Ectodermal cell (in vitro differentiated cells): ENCODE measurements at regions not wholly inside any gene's neighbourhood (a gene's known extent, or its start where the extent isn't known, plus 50 kb on each side); places are given as distances from the start of the nearest gene placed in this dataset.

ENCODE experiments used
- H3K27ac ChIP-seq: 2 replicates; pipeline ENCODE4 v1.7.0; 2013; ENCODE audit warnings: mild to moderate bottlenecking, low read depth, low read length; ENCODE audit not compliant: insufficient read depth, poor library complexity, severe bottlenecking
- H3K27me3 ChIP-seq: 2 replicates; pipeline ENCODE4 v1.7.0; 2013; ENCODE audit warnings: mild to moderate bottlenecking, low read length; ENCODE audit not compliant: insufficient read depth, control insufficient read depth, poor library complexity, severe bottlenecking
- H3K36me3 ChIP-seq: one replicate; pipeline ENCODE4 v1.7.0; 2013; ENCODE audit warnings: low read length; ENCODE audit not compliant: control insufficient read depth, insufficient read depth
- H3K4me1 ChIP-seq: one replicate; pipeline ENCODE4 v1.7.0; 2013; ENCODE audit warnings: low read length; ENCODE audit not compliant: control insufficient read depth, insufficient read depth
- H3K4me3 ChIP-seq: 2 replicates; pipeline ENCODE4 v1.7.0; 2013; ENCODE audit warnings: low read depth, low read length, control low read depth; ENCODE audit not compliant: insufficient read depth
- H3K9me3 ChIP-seq: 2 replicates; pipeline ENCODE4 v1.7.0; 2013; ENCODE audit warnings: mild to moderate bottlenecking, low read length, moderate library complexity; ENCODE audit not compliant: control insufficient read depth
- WGBS, 2 experiments: methylation state at CpG; one replicate each; pipeline ENCODE4 v1.1.7; 2013; ENCODE audit warnings: missing lambda C conversion rate in 2 of 2; 5-methylcytosine and 5-hydroxymethylcytosine counted together

DNA sequence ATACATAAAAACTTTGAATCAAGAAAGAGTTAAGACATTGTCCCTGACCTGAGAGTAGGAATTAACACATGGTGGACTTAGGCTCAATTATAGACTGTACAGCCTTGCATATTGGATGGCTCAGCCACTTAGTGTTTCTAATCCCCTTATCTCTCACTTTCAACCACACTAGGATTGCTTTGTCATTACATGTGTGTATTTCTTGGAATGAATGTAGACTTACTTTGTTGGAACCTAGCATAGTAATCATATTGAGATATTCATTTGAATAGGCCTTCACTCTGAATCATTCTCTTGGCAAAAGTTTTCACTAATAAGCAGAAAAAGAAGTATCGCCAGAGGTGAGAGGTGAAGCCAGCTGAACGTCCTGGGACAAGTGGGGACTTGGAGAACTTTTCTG is 1973.9 kb upstream of the FLRT2 start:
- Histone ChIP-seq H3K36me3 (no peaks in the 10 kb centered on the region), H3K27ac (no peak overlapping the region), H3K4me1 (no peaks in the 10 kb centered on the region), H3K4me3 (no peak overlapping the region), H3K27me3 (no peaks in the 10 kb centered on the region), H3K9me3 (no peaks in the 10 kb centered on the region)
- WGBS, 2 experiments: 93 to 94% methylated on average over 2 of the region's 2 CpGs

DNA sequence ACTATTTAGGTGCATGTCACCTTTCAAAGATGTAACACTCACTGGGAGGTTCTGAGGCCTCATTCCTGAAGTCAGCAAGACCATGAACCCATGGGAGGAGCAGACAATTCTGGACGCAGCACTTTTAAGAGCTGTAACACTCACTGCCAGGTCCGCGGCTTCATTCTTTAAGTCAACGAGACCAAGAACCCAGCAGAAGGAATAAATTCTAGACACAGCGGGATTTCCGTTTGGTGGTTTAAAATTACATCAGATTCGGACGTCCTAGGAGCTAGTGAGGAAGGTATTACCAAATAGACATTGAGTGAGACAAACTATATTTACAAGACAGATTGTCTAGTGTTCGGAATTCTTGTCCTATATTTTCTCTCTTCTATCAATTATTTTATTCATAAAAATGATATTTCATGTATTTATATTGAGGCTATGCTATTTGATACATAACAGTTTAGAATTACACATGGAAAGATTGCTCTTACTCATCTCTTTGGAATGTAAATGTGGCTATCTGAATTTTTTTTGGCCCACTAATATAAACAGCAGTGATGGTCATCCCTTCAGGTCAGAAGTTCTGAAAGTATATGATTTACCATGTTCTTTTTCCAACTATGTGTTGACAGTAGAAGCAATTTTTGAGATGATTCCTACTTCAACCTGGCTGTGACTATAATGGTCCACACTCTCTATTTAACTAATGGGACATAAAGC is 1973.0 kb upstream of the FLRT2 start:
- no peaks in the 10 kb centered on the region for H3K4me1 ChIP-seq
- H3K27me3 ChIP-seq: no peaks in the 10 kb centered on the region
- H3K27ac ChIP-seq: no peak overlapping the region
- H3K4me3 ChIP-seq: no peak overlapping the region
- 92 to 94% methylated on average over 8 of the region's 9 CpGs for WGBS, 2 experiments
- no peaks in the 10 kb centered on the region for H3K36me3 ChIP-seq
- H3K9me3 ChIP-seq: no peaks in the 10 kb centered on the region

DNA sequence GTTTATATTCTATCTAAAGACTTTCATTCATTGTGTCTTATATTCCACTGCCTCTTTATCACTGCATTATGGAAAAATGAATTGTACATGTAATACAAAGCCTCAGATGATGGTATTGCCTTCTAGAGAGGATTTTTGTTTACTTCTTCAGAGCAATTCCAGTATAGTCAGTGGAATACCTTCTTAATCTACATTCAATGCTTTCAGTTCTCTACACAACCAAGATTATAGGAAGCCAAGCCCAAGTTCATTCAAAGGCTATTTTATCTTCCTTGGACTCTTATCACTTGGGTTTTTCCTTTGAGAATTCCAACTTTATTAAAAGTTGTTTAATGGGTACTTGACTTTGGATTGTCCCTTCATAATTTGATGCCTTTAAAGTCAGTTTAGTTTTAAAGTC is 1971.0 kb upstream of the FLRT2 start:
- no peak overlapping the region for H3K27ac ChIP-seq
- no peaks in the 10 kb centered on the region for H3K4me1 ChIP-seq
- H3K9me3 ChIP-seq: no peaks in the 10 kb centered on the region
- no peak overlapping the region for H3K4me3 ChIP-seq
- no peaks in the 10 kb centered on the region for H3K27me3 ChIP-seq
- no peaks in the 10 kb centered on the region for H3K36me3 ChIP-seq

DNA sequence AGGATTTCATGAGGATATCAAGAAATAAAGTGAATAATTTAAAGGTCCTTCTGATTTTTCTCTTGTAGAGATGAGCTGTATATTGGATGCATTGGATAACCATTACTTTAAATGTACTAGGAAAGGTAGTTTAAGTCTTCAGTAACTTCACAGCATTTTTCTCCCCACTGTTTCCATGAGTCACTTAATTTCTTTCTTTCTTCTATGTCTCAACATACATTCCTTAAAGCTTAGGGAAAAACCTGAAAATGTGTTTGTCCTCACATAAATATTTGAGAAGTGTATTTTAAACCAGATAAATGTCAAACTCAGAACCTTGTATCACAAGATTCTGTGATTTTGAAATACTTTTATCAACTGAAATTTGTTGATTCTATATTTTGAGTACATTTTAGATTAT is 1970.2 kb upstream of the FLRT2 start:
- Histone ChIP-seq H3K36me3 (no peaks in the 10 kb centered on the region), H3K27me3 (no peaks in the 10 kb centered on the region), H3K4me3 (no peak overlapping the region), H3K9me3 (no peaks in the 10 kb centered on the region), H3K4me1 (no peaks in the 10 kb centered on the region), H3K27ac (no peak overlapping the region)

DNA sequence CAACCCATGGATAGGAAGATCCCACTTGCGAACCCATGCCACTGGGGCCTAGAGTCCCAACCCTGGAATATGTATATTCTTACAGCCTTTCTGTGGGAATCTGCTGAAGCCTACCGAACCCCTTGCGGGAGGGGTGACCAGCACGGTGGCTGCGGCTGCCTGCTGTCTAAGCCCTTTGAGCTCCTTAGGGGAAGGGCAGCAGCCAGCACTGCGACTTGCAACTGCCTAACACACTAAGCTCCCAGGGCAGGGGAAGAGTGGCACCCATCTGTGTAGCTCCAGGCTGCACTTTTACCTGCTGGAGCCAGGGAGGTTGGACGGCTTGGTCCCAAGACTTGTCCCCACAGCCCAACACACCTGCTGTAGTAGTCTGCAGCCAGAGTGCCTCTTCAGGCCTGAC is 1968.7 kb upstream of the FLRT2 start:
- Histone ChIP-seq H3K27ac (no peak overlapping the region), H3K4me1 (no peaks in the 10 kb centered on the region), H3K36me3 (no peaks in the 10 kb centered on the region), H3K4me3 (no peak overlapping the region), H3K27me3 (no peaks in the 10 kb centered on the region), H3K9me3 (no peaks in the 10 kb centered on the region)
- 92 to 96% methylated on average over 7 of the region's 7 CpGs for WGBS, 2 experiments

DNA sequence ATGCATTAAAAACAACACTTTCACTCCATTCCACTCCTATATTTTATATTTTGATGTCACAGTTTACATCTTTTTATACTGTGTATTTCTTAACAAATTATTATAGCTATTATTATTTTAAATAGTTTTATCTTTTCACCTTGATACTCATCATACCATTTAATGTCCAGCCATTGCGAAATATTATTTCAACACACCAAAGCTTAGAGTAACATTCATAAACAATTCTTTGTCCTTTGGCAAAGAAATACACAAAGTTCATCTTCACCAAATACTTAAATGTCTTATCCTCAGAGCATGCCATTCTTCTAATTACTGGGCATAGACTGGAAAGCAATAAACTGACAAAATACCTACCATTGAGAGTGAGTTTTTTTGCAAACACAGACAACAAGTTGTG is 1963.4 kb upstream of the FLRT2 start:
- Histone ChIP-seq H3K27ac (no peak overlapping the region), H3K4me3 (no peak overlapping the region), H3K27me3 (no peaks in the 10 kb centered on the region), H3K36me3 (no peaks in the 10 kb centered on the region), H3K4me1 (no peaks in the 10 kb centered on the region), H3K9me3 (no peaks in the 10 kb centered on the region)
- WGBS, 2 experiments: 95 to 96% methylated on average over 1 of the region's 1 CpG

DNA sequence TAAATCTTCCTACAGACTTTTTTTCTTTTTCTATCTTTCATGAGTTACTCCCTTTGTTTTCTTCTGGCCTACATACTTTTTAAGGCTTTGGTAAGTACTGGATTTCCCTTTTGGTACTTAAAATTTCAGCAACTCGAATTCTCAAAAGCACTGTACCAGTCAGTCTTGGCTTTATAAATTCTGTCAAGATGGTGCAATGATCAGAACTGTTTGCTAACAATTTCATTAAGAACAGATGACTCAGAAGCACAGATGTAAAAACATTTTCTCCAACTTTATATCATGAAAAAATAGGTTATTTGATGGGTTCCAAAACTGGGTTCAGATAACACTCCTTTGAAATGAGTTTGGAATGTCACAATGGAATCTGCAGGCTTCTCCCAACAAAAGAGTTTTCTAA is 1961.8 kb upstream of the FLRT2 start:
- Histone ChIP-seq H3K9me3 (no peaks in the 10 kb centered on the region), H3K4me1 (no peaks in the 10 kb centered on the region), H3K36me3 (no peaks in the 10 kb centered on the region), H3K4me3 (no peak overlapping the region), H3K27ac (no peak overlapping the region), H3K27me3 (no peaks in the 10 kb centered on the region)
- WGBS, 2 experiments: 93 to 100% methylated on average over 1 of the region's 1 CpG

DNA sequence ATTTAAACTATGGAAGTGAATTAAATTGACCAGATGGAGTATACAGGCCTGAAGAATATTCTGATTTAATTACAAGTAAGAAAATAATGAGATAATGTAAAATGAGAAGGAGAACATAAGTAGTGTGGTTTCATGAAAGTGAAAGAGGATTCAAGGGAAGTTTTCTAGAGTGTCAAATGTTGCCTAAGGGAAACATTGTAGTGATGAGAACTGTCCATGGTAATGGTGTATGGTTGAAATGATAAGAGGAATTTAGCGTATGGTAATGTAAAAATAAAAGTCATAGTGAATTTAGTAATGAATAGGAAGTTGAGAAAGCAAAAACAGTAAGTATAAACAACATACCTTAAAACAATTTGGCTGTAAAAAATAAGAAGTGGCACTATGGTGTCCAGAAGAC is 1954.6 kb upstream of the FLRT2 start:
- Histone ChIP-seq H3K27me3 (no peaks in the 10 kb centered on the region), H3K4me3 (no peak overlapping the region), H3K9me3 (no peaks in the 10 kb centered on the region), H3K27ac (no peak overlapping the region), H3K4me1 (no peaks in the 10 kb centered on the region), H3K36me3 (no peaks in the 10 kb centered on the region)
- WGBS, 2 experiments: 80 to 100% methylated on average over 1 of the region's 1 CpG

DNA sequence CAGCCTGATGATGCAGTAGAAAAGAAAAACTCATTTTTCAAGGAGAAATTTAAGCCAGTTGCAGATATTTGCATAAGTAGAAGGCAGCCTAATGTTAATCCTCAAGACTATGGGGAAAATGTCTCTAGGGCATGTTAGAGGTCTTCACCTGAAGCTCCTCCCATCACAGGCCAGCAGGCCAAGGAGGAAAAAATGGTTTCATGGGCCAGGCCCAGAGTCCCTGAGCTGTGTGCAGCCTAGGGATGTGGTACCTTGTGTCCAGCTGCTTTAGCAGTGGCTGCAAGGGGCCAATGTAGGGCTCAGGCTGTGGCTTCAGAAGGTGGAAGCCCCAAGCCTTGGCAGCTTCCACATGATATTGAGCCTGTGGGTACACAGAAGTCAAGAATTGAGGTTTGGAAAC is 1946.7 kb upstream of the FLRT2 start:
- Histone ChIP-seq H3K4me1 (no peaks in the 10 kb centered on the region), H3K9me3 (no peaks in the 10 kb centered on the region), H3K27ac (no peak overlapping the region), H3K4me3 (no peak overlapping the region), H3K27me3 (no peaks in the 10 kb centered on the region), H3K36me3 (no peaks in the 10 kb centered on the region)

DNA sequence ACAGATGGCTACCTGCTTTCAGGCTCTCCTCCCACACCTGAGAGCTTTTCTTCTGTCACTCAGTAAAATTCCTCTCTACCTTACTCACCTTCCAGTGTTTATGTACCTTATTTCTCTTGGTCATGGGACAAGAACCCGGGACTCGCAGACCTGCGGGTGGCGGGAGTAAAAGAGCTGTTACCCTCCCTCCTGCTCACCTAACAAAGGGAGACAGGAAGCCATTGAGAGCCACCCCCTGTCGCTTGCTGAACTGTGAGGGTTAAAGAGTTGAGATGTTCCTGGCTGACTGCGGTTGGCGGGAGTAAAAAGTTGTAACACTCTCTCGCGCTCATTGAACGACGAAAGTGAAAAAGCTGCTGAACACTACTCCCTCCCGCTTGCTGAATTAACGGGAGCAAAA is 1935.1 kb upstream of the FLRT2 start:
- WGBS, 2 experiments: 96 to 98% methylated on average over 13 of the region's 13 CpGs
- Histone ChIP-seq H3K4me1 (no peaks in the 10 kb centered on the region), H3K4me3 (no peak overlapping the region), H3K36me3 (no peaks in the 10 kb centered on the region), H3K9me3 (no peaks in the 10 kb centered on the region), H3K27me3 (no peaks in the 10 kb centered on the region), H3K27ac (no peak overlapping the region)

DNA sequence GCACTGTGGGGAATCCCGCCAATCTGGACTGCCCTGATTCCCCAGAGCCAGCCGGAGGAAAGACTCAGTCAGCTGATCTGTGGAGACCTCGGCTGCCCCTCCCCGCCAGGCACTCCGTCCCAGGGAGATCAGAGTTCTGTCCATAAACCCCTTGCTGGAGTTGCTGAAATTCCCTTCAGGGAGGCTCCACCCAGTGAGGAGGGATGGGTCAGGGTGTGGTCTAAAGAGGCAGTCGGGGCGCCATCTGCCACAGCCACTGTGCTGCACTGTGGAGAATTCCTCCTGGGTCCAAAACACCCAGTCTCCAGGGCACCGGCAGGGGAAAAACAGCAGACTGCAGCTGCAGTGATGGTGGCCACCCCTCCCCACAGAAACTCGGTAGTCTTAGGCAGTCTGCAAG is 1922.3 kb upstream of the FLRT2 start:
- Histone ChIP-seq H3K4me3 (no peak overlapping the region), H3K4me1 (no peaks in the 10 kb centered on the region), H3K27ac (no peak overlapping the region), H3K36me3 (no peaks in the 10 kb centered on the region), H3K9me3 (no peaks in the 10 kb centered on the region), H3K27me3 (no peaks in the 10 kb centered on the region)
- WGBS, 2 experiments: 93 to 97% methylated on average over 9 of the region's 9 CpGs
